ENCODE measurements at regions not wholly inside any gene's neighbourhood (a gene's known extent, or its start where the extent isn't known, plus 50 kb on each side); places are given as distances from the start of the nearest gene placed in this dataset.

DNA sequence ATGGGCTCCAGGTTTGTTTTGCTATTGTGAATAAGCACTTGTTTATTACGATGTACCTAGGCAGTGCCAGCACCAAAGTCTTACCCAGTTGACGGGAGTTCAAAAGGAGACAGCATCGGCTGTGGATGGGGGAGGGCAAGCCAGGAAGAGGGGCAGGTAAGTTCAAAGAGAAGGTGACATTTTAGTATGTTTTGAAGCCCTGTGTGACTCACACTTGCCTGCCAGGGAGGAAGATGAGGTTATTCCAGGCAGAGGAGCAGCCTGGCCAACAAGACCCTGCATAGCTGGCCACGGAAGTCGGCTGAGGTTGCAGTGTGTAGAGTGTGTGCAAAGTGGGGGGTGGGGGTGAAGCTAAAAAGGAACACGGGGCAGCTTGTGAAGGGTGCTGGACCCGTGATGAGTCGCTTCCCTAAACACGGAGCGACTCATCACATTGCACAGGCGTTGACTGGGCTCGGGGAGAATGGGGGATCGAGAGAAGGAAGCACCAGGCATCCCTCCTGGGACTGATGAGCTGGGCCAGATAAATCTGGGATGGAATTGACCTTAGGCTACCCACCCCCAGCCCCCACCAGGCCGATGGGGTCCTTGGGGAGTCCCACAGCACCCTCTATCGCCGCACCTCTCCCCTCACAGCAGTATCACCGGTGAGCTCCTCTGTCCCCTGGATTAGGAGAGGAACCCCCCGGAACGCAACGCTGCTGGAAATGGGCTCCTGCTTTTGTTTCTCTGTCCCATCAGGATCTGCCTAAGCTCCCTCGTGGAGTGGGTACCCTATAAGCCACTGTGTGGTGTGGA is 97.9 kb upstream of the IKZF1 start:
- no peak for FAIRE-seq
- intact Hi-C loops (cut with DNase I), result no loop called here

GRCh38 chr7:50205011-50205410 is 99.5 kb upstream of the IKZF1 start:
- Histone ChIP-seq H3K36me3 (ENCODE audit: control insufficient read depth in 2 of 3, insufficient read depth in 3 of 3, low read length in 3 of 3) (no peaks in the 10 kb centered on the region), H3K9ac (ENCODE audit: low read length in 3 of 3) (no peak overlapping the region), H3K9me3 (ENCODE audit: control insufficient read depth in 2 of 3, insufficient read depth in 1 of 3, low read length in 3 of 3) (no peaks in the 10 kb centered on the region), H3K27me3 (ENCODE audit: control insufficient read depth, insufficient read depth, low read length) (no peaks in the 10 kb centered on the region), H3K4me3 (ENCODE audit: low read length in 3 of 3) (no peak overlapping the region), H3K4me1 (ENCODE audit: control insufficient read depth in 2 of 3, insufficient read depth in 2 of 3, low read depth in 1 of 3, low read length in 3 of 3) (no peaks in the 10 kb centered on the region), H3K27ac (ENCODE audit: low read depth in 2 of 2, low read length in 2 of 2) (no peak overlapping the region)
- DNase-seq, result no peak
- FAIRE-seq, result no peak
- intact Hi-C loops (cut with DNase I), result no loop called here
- TF ChIP-seq, protein P1, sequence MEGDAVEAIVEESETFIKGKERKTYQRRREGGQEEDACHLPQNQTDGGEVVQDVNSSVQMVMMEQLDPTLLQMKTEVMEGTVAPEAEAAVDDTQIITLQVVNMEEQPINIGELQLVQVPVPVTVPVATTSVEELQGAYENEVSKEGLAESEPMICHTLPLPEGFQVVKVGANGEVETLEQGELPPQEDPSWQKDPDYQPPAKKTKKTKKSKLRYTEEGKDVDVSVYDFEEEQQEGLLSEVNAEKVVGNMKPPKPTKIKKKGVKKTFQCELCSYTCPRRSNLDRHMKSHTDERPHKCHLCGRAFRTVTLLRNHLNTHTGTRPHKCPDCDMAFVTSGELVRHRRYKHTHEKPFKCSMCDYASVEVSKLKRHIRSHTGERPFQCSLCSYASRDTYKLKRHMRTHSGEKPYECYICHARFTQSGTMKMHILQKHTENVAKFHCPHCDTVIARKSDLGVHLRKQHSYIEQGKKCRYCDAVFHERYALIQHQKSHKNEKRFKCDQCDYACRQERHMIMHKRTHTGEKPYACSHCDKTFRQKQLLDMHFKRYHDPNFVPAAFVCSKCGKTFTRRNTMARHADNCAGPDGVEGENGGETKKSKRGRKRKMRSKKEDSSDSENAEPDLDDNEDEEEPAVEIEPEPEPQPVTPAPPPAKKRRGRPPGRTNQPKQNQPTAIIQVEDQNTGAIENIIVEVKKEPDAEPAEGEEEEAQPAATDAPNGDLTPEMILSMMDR (IDR thresholded peaks at IDR 0.05; ENCODE audit: borderline replicate concordance, extremely low read depth, insufficient read depth), result no peak

More for the DNA sequence above, 97.9 kb upstream of the IKZF1 start:
- H3K4me1 ChIP-seq (ENCODE audit: control insufficient read depth in 2 of 3, insufficient read depth in 2 of 3, low read depth in 1 of 3, low read length in 3 of 3), result no peaks in the 10 kb centered on the region
- peak in 1 of 5 donors; percentile 67 for DNase-seq
- H3K36me3 ChIP-seq (ENCODE audit: control insufficient read depth in 2 of 3, insufficient read depth in 3 of 3, low read length in 3 of 3), result no peaks in the 10 kb centered on the region
- TF ChIP-seq, protein P1 (IDR thresholded peaks at IDR 0.05; ENCODE audit: borderline replicate concordance, extremely low read depth, insufficient read depth), result no peak
- no peaks in the 10 kb centered on the region for H3K9me3 ChIP-seq (ENCODE audit: control insufficient read depth in 2 of 3, insufficient read depth in 1 of 3, low read length in 3 of 3)
- no peak overlapping the region for H3K4me3 ChIP-seq (ENCODE audit: low read length in 3 of 3)
- no peaks in the 10 kb centered on the region for H3K27me3 ChIP-seq (ENCODE audit: control insufficient read depth, insufficient read depth, low read length)
- H3K27ac ChIP-seq (ENCODE audit: low read depth in 2 of 2, low read length in 2 of 2), result no peak overlapping the region
- no peak overlapping the region for H3K9ac ChIP-seq (ENCODE audit: low read length in 3 of 3)

DNA sequence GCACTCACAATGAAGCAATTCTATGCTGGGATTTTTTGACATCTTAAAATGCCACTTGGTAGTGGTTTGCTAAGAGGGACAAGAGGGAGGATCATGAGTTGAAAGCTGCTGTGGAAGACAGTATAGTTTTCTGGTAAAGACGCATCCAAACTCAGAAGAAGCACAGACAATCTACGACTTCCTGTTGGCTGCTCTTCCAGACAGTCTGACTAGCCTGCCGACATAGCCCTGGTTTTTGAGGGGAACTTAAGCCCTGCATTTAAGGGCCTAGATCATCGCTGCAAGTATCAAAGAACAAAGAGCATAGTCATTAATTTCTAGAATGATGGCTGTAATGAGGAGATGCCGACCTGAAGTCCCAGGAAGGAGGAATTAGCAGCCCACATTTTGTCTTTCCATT is 99.9 kb upstream of the IKZF1 start:
- Histone ChIP-seq H3K27ac (ENCODE audit: low read depth in 2 of 2, low read length in 2 of 2) (no peak overlapping the region), H3K9ac (ENCODE audit: low read length in 3 of 3) (no peak overlapping the region), H3K4me1 (ENCODE audit: control insufficient read depth in 2 of 3, insufficient read depth in 2 of 3, low read depth in 1 of 3, low read length in 3 of 3) (no peaks in the 10 kb centered on the region), H3K36me3 (ENCODE audit: control insufficient read depth in 2 of 3, insufficient read depth in 3 of 3, low read length in 3 of 3) (no peaks in the 10 kb centered on the region), H3K27me3 (ENCODE audit: control insufficient read depth, insufficient read depth, low read length) (no peaks in the 10 kb centered on the region), H3K4me3 (ENCODE audit: low read length in 3 of 3) (no peak overlapping the region), H3K9me3 (ENCODE audit: control insufficient read depth in 2 of 3, insufficient read depth in 1 of 3, low read length in 3 of 3) (no peaks in the 10 kb centered on the region)
- intact Hi-C loops (cut with DNase I), result no loop called here
- DNase-seq (no peak), FAIRE-seq (no peak)
- TF ChIP-seq, protein P1 (IDR thresholded peaks at IDR 0.05; ENCODE audit: borderline replicate concordance, extremely low read depth, insufficient read depth), result no peak

Data from kidney (tissue), 13 donors.